ENCODE measurements at regions not wholly inside any gene's neighbourhood (a gene's known extent, or its start where the extent isn't known, plus 50 kb on each side); places are given as distances from the start of the nearest gene placed in this dataset.

DNA sequence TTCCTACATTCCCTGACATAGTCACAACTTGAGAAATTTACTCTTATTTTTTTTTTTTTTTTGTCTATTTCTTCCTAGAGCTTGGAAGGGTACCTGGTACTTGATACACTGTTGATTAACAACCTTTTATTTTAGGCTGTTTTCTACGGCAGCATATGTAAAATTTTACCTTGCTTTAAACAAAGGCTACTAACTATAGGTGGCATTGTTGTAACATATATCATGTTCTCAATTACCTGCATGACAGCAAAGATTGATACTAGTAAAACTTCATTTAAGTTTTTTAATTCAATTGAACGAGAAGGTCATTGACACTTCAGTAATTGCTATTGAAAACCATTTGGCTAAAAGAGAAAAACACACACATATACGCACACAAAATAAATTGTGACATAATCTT is 238.3 kb upstream of the ESRRG start:
- Histone ChIP-seq H3K4me3 (ENCODE audit: low read length in 2 of 2) (no peak overlapping the region), H3K9me3 (ENCODE audit: control insufficient read depth, low read length) (no peaks in the 10 kb centered on the region), H3K36me3 (ENCODE audit: control insufficient read depth in 1 of 2, insufficient read depth in 2 of 2, low read length in 1 of 2) (no peaks in the 10 kb centered on the region), H3K4me1 (ENCODE audit: control insufficient read depth in 1 of 2, insufficient read depth in 2 of 2, low read length in 2 of 2) (no peaks in the 10 kb centered on the region), H3K27ac (ENCODE audit: low read depth in 1 of 2, low read length in 2 of 2) (no peak overlapping the region), H3K27me3 (ENCODE audit: control insufficient read depth in 1 of 2, insufficient read depth in 2 of 2, low read length in 1 of 2) (no peaks in the 10 kb centered on the region)
- no peak for DNase-seq
- intact Hi-C loops (cut with DNase I) = no loop called here
- ATAC-seq (ENCODE audit: low FRiP score) = no peak
- WGBS, 2 donors = 36 to 40% methylated on average over 3 of the region's 3 CpGs

DNA sequence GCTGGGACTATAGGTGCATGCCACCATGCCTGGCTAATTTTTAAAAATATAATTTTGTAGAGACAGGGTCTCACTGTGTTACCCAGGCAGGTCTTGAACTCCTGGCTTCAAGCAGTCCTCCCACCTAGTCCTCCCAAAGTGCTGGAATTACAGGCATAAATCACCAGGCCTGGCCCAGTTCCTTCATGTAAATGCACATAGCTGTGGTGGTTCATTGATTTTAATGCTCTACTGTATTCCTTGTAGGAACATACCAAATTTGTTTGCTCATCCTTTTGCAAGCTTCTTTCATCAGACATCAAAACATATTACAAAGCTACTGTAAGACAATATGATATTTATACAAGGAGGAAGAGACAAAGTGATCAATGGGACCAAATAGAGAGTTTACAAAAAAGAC is 237.5 kb upstream of the ESRRG start:
- H3K4me3 ChIP-seq (ENCODE audit: low read length in 2 of 2) = no peak overlapping the region
- H3K4me1 ChIP-seq (ENCODE audit: control insufficient read depth in 1 of 2, insufficient read depth in 2 of 2, low read length in 2 of 2) = no peaks in the 10 kb centered on the region
- no peaks in the 10 kb centered on the region for H3K27me3 ChIP-seq (ENCODE audit: control insufficient read depth in 1 of 2, insufficient read depth in 2 of 2, low read length in 1 of 2)
- H3K36me3 ChIP-seq (ENCODE audit: control insufficient read depth in 1 of 2, insufficient read depth in 2 of 2, low read length in 1 of 2) = no peaks in the 10 kb centered on the region
- ATAC-seq (ENCODE audit: low FRiP score) (no peak), DNase-seq (no peak)
- H3K27ac ChIP-seq (ENCODE audit: low read depth in 1 of 2, low read length in 2 of 2) = no peak overlapping the region
- no peaks in the 10 kb centered on the region for H3K9me3 ChIP-seq (ENCODE audit: control insufficient read depth, low read length)
- intact Hi-C loops (cut with DNase I) = no loop called here

DNA sequence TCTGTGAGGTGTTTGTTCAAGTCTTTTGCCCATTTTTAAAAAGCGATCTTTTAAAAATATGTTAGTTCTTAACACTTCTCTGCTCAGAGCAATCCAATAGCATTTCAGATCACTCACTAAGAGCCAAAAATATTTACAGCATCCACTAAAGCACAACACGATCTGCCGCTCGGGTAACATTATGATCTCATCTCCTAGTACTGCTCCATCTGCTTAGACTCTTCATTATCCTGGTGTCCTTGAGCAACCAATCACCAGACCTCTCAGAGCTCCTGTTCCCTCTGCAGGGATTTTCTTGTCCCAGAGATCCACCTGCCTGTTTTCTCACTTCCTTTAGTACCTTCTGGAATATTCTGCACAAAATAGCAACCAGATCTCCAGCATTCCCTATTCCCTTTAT is 235.3 kb upstream of the ESRRG start:
- H3K36me3 ChIP-seq (ENCODE audit: control insufficient read depth in 1 of 2, insufficient read depth in 2 of 2, low read length in 1 of 2) = no peaks in the 10 kb centered on the region
- no peak overlapping the region for H3K27ac ChIP-seq (ENCODE audit: low read depth in 1 of 2, low read length in 2 of 2)
- H3K27me3 ChIP-seq (ENCODE audit: control insufficient read depth in 1 of 2, insufficient read depth in 2 of 2, low read length in 1 of 2) = no peaks in the 10 kb centered on the region
- intact Hi-C loops (cut with DNase I) = no loop called here
- no peak overlapping the region for H3K4me3 ChIP-seq (ENCODE audit: low read length in 2 of 2)
- no peak for ATAC-seq (ENCODE audit: low FRiP score)
- DNase-seq = no peak
- H3K4me1 ChIP-seq (ENCODE audit: control insufficient read depth in 1 of 2, insufficient read depth in 2 of 2, low read length in 2 of 2) = no peaks in the 10 kb centered on the region
- 84 to 85% methylated on average over 4 of the region's 4 CpGs for WGBS, 2 donors
- H3K9me3 ChIP-seq (ENCODE audit: control insufficient read depth, low read length) = no peaks in the 10 kb centered on the region

DNA sequence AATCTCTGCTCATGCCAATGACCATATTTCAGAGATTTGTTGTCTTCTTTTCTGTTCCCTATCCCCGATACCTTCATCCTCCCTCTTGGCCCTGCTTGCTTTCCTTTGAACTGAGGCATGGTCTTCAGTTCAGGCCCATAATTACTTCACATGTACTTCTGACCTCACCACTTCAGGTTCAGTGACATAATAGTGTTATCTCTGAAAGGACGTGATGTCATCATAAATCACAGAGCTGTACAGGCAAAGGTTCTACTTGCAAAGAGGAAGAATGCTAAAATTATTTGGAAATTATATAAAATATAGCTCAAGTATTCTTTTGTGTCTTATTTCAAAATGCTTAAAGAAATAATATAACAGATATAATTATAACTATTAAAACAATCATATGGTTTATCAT is 230.3 kb upstream of the ESRRG start:
- Histone ChIP-seq H3K4me1 (ENCODE audit: control insufficient read depth in 1 of 2, insufficient read depth in 2 of 2, low read length in 2 of 2) (no peaks in the 10 kb centered on the region), H3K27ac (ENCODE audit: low read depth in 1 of 2, low read length in 2 of 2) (no peak overlapping the region), H3K9me3 (ENCODE audit: control insufficient read depth, low read length) (no peaks in the 10 kb centered on the region), H3K27me3 (ENCODE audit: control insufficient read depth in 1 of 2, insufficient read depth in 2 of 2, low read length in 1 of 2) (no peaks in the 10 kb centered on the region), H3K36me3 (ENCODE audit: control insufficient read depth in 1 of 2, insufficient read depth in 2 of 2, low read length in 1 of 2) (no peaks in the 10 kb centered on the region), H3K4me3 (ENCODE audit: low read length in 2 of 2) (no peak overlapping the region)
- intact Hi-C loops (cut with DNase I) = no loop called here
- WGBS, 2 donors = 48 to 58% methylated on average over 2 of the region's 2 CpGs
- no peak for ATAC-seq (ENCODE audit: low FRiP score)
- no peak for DNase-seq

DNA sequence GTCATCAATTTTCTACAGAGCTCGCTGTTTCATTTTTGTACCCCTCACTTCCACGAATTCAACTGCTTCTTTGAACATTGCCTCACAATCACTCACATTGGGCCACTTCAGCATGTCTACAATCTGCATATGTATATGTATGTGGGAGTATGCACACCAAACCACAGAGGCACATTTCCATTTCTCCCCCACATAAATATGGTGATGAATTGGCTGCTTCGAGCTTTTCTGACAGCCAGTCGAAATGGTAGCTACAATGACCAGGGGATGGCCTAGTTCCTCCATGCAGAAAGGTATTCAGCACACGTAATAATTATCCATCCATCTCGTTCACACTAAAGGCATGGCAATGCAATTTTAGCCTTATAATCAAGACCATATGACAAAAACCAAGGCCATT is 229.6 kb upstream of the ESRRG start:
- DNase-seq (no peak), ATAC-seq (ENCODE audit: low FRiP score) (no peak)
- Histone ChIP-seq H3K4me3 (ENCODE audit: low read length in 2 of 2) (no peak overlapping the region), H3K4me1 (ENCODE audit: control insufficient read depth in 1 of 2, insufficient read depth in 2 of 2, low read length in 2 of 2) (no peaks in the 10 kb centered on the region), H3K27ac (ENCODE audit: low read depth in 1 of 2, low read length in 2 of 2) (no peak overlapping the region), H3K27me3 (ENCODE audit: control insufficient read depth in 1 of 2, insufficient read depth in 2 of 2, low read length in 1 of 2) (no peaks in the 10 kb centered on the region), H3K9me3 (ENCODE audit: control insufficient read depth, low read length) (no peaks in the 10 kb centered on the region), H3K36me3 (ENCODE audit: control insufficient read depth in 1 of 2, insufficient read depth in 2 of 2, low read length in 1 of 2) (no peaks in the 10 kb centered on the region)
- WGBS, 2 donors = 67 to 78% methylated on average over 6 of the region's 6 CpGs
- intact Hi-C loops (cut with DNase I) = no loop called here

DNA sequence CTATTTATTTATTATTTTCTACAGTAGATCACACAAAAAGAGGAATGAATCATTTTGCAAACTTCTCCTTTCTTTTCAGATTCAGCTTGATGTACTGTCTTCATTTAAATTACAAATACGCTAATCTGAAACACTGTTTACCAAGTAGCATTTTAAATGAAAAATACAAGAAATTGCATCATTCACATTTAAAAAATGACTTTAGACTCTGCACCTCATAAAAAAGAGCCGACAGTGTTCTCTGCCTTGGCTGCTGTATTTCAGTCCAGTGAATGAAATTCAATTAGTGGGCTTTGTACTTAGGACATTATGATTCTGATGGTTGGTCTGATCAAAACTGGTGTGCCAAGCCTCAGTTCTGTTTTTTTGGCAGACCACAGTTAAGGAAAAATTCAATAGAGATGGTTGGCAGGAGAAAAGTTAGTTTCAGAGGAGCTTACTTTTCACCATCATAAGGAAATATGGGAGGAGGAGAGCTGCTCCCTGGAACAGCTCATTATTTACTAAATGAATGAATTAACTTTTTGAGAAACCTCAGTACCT is 222.4 kb upstream of the ESRRG start:
- H3K9me3 ChIP-seq (ENCODE audit: control insufficient read depth, low read length) = no peaks in the 10 kb centered on the region
- WGBS, 2 donors = 57 to 62% methylated on average over 2 of the region's 2 CpGs

DNA sequence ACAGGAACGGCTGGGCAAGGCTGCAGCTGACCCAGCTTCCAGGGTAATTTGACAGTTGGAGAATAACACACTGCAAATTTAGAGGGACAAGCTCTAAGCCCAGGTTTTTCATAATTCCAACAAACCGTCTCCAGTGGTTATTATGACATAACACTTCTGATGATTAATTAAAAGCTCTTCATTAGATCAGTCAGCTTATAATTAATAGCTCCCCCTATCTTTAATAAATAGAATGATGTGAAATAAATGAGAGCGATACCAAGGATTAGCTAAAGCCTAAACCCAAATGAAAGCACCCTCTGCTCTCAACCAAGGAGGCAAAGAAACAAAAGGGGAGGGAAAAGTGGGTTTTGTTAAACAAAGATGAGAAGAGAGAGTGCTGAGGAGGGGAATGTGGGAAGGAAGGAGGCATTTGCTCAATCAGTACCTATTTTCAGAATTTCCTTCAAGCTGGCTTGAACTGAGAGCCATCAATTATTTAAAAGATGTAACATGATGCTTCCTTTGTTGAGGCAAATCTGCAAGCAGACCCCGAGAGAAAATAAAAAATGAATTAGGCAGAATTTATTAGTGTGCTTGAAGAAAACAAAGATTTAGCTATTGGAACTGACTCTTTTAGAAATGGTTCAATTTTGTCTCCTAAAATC is 221.8 kb upstream of the ESRRG start:
- Histone ChIP-seq H3K27ac (ENCODE audit: low read depth in 1 of 2, low read length in 2 of 2) (no peak overlapping the region), H3K4me1 (ENCODE audit: control insufficient read depth in 1 of 2, insufficient read depth in 2 of 2, low read length in 2 of 2) (no peaks in the 10 kb centered on the region), H3K27me3 (ENCODE audit: control insufficient read depth in 1 of 2, insufficient read depth in 2 of 2, low read length in 1 of 2) (no peaks in the 10 kb centered on the region), H3K36me3 (ENCODE audit: control insufficient read depth in 1 of 2, insufficient read depth in 2 of 2, low read length in 1 of 2) (no peaks in the 10 kb centered on the region), H3K4me3 (ENCODE audit: low read length in 2 of 2) (no peak overlapping the region), H3K9me3 (ENCODE audit: control insufficient read depth, low read length) (no peaks in the 10 kb centered on the region)
- DNase-seq (no peak), ATAC-seq (ENCODE audit: low FRiP score) (no peak)
- intact Hi-C loops (cut with DNase I) = no loop called here
- WGBS, 2 donors = 44% methylated on average over 4 of the region's 4 CpGs

More for the DNA sequence above, 222.4 kb upstream of the ESRRG start:
- Histone ChIP-seq H3K27ac (ENCODE audit: low read depth in 1 of 2, low read length in 2 of 2) (no peak overlapping the region), H3K4me3 (ENCODE audit: low read length in 2 of 2) (no peak overlapping the region), H3K36me3 (ENCODE audit: control insufficient read depth in 1 of 2, insufficient read depth in 2 of 2, low read length in 1 of 2) (no peaks in the 10 kb centered on the region), H3K4me1 (ENCODE audit: control insufficient read depth in 1 of 2, insufficient read depth in 2 of 2, low read length in 2 of 2) (no peaks in the 10 kb centered on the region), H3K27me3 (ENCODE audit: control insufficient read depth in 1 of 2, insufficient read depth in 2 of 2, low read length in 1 of 2) (no peaks in the 10 kb centered on the region)
- DNase-seq (no peak), ATAC-seq (ENCODE audit: low FRiP score) (no peak)
- intact Hi-C loops (cut with DNase I) = no loop called here

DNA sequence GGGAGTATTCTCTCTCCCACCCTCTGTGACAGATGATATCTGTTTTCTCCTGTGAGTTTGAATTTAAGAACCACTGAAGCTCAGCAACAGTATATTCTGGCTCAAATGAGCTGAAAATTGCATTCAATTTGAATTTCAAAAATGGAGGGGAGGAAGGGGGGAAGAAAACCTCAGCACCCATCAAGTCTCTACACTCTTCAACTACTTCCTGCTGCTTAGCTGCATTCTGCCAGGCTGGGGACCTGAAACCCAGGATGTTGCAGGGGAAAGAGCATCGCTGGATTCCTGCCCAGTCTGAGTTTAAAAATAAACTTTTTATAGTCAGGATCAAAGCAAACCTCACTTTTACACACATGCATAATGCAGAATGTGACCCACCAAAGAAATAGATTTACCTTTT is 214.3 kb upstream of the ESRRG start:
- H3K4me3 ChIP-seq (ENCODE audit: low read length in 2 of 2) = no peak overlapping the region
- no peaks in the 10 kb centered on the region for H3K36me3 ChIP-seq (ENCODE audit: control insufficient read depth in 1 of 2, insufficient read depth in 2 of 2, low read length in 1 of 2)
- H3K9me3 ChIP-seq (ENCODE audit: control insufficient read depth, low read length) = no peaks in the 10 kb centered on the region
- no peak overlapping the region for H3K27ac ChIP-seq (ENCODE audit: low read depth in 1 of 2, low read length in 2 of 2)
- intact Hi-C loops (cut with DNase I) = no loop called here
- ATAC-seq (ENCODE audit: low FRiP score) = no peak
- no peaks in the 10 kb centered on the region for H3K4me1 ChIP-seq (ENCODE audit: control insufficient read depth in 1 of 2, insufficient read depth in 2 of 2, low read length in 2 of 2)
- no peak for DNase-seq
- 11 to 25% methylated on average over 1 of the region's 1 CpG for WGBS, 2 donors
- no peaks in the 10 kb centered on the region for H3K27me3 ChIP-seq (ENCODE audit: control insufficient read depth in 1 of 2, insufficient read depth in 2 of 2, low read length in 1 of 2)

DNA sequence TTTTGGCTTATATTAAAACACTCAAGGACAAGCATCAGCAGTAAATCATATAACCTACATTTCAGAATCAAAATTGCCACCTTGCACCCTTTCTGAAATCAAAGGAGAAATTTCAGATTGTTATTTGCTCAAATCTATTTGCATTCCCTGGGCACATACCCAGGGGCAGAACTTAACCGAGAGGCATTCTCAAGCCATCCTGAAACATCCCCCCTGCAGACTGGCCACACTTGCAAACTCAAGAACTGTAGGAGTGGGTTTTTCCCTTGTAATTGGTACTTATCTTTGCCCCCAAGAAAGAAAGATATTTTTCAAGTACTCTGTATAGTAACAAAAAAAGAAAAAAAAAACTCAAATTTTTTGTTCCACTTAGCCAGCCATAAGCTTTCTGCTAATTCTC is 213.6 kb upstream of the ESRRG start:
- H3K27me3 ChIP-seq (ENCODE audit: control insufficient read depth in 1 of 2, insufficient read depth in 2 of 2, low read length in 1 of 2) = no peaks in the 10 kb centered on the region
- no peaks in the 10 kb centered on the region for H3K9me3 ChIP-seq (ENCODE audit: control insufficient read depth, low read length)
- no peaks in the 10 kb centered on the region for H3K4me1 ChIP-seq (ENCODE audit: control insufficient read depth in 1 of 2, insufficient read depth in 2 of 2, low read length in 2 of 2)
- no peak for DNase-seq
- WGBS, 2 donors = 74 to 86% methylated on average over 1 of the region's 1 CpG
- intact Hi-C loops (cut with DNase I) = no loop called here
- H3K4me3 ChIP-seq (ENCODE audit: low read length in 2 of 2) = no peak overlapping the region
- no peaks in the 10 kb centered on the region for H3K36me3 ChIP-seq (ENCODE audit: control insufficient read depth in 1 of 2, insufficient read depth in 2 of 2, low read length in 1 of 2)
- H3K27ac ChIP-seq (ENCODE audit: low read depth in 1 of 2, low read length in 2 of 2) = no peak overlapping the region
- ATAC-seq (ENCODE audit: low FRiP score) = no peak

Data from aorta (tissue), 5 donors.